NCI-H128 (cell line): ENCODE measurements at regions not wholly inside any gene's neighbourhood (a gene's known extent, or its start where the extent isn't known, plus 50 kb on each side); places are given as distances from the start of the nearest gene placed in this dataset.

Experiments used
- DNase-seq: peaks from one replicate; lab custom pipeline; 2025; ENCODE audit not compliant: unreplicated experiment; lab: John Stamatoyannopoulos, UW

DNA sequence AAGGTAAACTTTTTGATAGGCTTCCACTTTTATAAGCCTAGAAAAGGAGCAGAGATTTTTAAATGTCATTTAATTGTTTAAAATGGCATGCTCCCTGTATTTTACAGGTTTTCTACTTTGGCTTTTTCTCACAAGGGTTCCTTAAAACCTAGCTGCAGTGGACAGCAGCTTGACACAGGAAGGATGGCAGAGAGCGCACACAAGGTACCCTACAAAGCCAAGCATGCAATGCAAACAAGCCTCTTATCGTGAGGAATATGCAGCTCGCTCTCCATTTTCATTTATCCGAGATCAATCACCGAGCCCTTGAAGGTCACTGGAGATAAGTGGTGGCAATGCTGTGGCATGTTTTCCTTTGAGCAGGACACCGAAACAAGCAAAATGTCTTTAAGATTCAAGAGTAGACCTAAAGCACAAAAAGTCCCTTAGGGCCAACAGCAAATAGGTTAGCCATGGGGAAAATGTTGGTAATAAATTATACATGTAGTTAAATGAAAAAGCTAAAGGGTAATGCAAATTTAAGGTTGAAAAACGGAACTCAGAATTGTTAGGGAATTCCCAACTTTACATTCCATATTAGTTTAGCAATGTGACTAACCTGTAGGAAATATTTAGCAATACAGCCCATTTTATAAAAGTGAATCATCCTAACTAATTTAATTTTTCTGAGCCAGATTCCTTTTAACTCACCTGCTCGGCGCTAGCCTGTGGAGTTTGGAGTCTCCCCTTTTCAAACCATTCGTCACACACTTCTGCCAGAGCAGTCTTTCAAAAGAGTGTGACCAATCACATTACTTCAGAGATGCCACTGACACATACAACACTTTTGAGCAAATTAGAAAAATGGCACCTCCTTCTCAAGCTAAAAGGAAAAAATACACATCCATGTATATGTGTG, 337.9 kb upstream of the PKDCC start:
- no peak for DNase-seq

DNA sequence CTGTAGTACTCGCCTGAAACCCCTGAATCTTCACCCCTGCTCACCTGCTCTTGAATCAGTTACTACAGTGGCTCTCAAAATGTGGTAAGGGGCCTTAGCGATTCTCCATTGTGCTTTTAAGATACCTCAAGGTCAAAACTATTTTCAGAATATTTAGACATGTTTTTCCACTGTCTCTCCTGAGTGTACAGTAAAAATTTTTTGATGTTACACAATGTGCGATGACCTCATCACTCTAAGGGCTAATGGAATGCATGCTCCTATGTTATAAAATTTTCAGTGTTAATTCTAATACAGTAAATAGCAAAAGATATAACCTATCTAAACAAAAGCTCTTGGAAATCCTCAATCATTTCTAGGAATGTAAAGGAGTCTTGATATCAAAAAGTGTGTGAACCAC, 336.9 kb upstream of the PKDCC start:
- no peak for DNase-seq

DNA sequence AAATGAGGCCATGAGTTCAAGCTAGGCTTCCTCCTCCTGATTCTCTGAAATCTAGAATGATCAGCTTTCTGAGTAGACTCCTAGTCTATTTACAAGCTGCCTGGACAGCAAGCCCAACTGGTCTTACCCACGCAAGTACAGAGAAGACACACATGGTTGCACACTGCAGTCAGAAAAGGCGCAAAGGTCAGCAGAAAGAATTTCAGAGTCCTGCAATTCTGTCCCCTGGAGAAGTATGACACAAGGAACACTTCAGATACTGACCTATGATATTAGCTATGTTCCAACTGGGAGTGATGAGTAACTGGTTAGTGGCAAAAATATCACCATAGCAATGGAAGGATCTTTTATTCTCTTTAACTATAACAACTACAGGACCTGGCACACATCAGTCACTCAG, 336.1 kb upstream of the PKDCC start:
- DNase-seq, result no peak

DNA sequence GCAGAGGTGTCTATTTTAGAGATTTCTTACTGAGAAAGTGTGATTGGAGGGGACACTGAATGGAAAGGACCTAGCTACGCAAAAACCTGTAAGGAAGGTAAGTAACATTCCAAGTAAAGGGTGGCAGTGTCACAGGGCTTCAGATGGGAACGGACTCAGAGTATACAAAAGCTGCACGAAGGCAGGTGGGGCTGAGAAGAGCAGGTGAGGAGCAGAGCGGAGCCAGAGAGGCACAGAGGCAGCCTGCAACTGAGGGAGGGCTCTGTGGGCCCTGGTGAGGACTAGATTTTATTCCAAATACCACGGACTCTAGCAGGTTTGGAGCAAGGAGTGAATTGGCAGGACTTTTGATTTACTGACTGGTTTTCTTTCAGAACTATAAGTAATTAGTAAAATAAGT, 331.3 kb upstream of the PKDCC start:
- no peak for DNase-seq

DNA sequence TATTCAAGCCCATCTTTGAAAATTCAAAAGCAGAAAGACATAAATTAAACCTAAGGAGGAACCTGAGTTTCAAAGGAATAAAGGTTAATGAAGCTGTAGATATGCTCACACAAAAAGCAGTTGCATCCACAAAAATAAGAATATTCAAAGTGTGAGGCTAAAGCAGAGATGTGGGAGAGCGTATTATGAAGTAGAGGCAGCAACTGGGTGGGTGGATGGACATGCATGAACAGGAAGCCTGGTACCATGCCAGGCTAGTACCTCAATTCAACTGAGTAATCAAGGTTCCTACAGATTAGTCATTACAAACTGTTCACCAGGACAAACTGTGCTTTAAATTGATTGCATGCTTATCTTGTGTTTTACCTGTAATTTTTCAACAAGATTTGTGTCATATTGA, 330.0 kb upstream of the PKDCC start:
- DNase-seq, result no peak

DNA sequence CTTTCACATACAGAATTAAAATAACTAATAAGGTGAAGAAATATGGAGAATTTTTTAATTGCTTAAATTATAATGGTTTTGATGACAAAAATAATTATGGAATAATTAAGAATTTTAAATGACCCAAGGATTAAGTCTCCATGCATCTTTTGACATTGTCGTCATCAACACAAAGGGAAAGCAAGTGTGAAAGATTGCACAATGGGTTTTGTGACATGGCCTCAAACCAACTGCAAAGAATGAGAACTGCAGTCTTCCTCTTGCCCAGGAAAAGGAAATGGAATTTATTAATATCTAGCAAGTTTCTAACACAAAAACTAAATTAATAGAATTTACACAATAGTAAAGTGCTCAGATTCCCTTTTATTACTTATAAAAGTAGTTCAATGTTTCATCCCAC, 329.1 kb upstream of the PKDCC start:
- DNase-seq, result no peak

DNA sequence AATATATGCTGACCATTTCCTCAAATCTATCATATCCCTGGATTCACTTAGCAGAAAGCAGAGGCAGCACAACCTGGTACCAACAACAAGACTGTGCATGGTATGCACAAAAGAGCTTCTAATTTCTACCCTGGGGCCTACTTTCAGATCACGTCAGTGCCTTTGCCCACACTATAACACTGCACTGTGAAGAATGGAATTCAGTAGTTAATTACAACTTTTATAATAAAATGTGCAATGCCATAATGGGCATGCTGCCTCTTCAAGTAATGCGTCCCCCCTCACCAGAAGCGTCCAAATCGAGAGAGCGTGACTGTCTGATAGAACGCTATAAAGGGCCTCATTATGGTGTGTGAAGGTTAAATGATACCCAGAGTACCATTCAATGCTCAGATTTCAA, 328.1 kb upstream of the PKDCC start:
- peak; percentile 41 for DNase-seq

DNA sequence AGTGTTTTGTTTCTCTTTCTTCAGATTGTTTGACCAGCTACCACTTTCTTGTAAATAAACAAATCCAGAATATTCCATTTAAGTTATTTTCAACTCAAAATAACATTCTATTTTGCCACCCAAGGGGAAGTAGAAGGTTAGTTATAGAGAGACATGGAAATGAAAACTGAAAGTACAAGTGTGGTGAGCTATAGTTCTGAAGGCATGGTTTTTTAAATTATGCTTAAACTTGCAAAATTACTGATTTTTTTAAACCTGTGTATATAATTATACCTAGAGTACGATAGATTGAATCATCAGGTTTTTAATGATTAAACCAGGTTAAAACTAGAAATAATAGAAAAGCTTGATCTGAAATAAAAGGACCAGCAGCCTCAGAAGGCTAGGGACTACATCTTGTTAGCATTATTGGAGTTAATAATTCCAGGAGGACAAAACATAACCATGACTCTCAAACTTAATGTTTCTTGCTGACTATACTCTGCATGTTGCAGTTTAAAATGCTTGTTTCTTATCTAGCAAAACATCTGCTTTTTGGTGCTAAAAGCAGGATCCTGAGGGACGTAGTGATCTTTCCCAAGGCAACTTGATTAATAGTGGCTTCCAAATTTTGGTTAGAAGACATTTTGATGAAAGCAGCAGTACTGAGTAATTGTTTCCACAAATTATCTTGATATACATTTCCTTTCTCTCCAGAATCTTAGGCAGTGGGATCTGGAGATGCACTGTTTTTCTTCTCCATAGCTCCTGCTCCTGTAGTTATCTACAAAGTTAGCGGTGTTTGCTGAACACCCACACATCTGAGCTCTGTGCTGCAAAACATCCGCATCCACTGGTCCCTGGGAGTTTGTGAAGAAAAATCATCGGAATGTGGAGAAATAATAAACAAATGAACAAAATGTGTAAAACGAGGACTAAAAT, 327.2 kb upstream of the PKDCC start:
- DNase-seq, result no peak

DNA sequence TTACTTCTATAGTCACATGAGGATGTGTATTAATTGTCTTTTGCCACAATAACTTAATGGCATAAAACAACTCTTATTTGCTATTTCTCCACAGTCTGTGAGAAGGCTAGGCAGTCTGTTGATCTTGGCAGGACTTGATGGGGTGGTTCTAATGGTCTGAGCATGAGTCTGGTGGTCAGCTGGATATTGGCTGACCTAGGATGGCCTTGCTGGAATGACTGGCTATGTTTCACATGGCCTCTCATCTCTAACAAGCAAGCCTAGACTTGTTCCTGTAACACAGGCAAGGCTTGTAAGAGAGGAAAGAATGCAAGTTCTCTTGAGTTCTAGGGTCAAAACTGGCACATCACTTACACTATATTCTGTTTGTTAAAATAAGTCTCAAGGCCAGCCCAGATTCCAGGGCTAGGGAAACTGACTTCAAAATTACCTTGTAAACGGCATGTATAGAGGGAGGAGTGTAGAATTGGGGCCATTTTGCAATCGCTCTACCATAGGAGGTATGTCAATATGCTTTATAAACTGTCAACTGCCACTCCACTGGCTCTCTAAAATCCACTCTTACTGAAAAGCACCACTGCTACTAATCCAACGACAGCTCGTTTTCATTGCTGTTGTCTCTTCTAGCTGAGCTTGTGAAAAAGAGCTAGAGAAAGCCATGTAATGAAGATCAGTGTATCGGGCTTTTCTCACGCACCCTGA, 325.0 kb upstream of the PKDCC start:
- no peak for DNase-seq

DNA sequence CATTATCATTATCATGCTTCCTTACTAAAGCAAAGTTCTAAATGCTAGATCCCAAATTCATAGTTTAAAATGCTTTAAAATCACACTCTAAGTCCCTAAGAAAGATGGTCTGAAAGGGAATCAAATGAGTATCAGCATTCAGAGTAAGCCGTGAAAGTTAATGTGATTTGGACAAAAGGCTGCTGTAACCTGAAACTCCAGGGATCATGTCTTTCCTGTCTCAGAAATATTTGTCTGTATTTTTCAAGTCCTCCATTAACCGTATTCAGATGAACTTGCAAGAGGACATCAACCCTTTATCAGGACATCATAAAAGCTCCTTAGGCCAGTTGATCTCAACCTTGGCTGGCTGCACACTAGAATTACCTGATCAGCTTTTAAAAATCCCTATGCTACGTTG, 324.3 kb upstream of the PKDCC start:
- DNase-seq, result no peak

DNA sequence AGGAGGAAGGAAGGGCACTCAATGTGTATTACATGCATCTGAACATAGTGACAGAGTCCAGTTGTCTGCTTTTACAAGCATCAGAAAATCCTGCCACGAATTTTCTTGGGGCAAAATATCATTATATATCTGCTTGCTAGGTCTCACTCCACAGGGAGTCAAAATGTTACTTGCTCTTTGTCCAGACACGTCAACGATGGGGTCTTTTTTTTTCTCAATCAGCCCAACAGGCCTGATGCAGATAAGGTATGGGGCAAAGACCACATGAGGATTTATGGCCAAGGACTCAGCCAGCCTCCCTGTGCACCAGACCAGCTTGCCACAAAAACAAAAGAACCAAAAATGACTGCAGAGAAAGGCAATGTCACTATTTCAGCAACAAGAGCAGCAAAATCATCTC, 323.4 kb upstream of the PKDCC start:
- no peak for DNase-seq

DNA sequence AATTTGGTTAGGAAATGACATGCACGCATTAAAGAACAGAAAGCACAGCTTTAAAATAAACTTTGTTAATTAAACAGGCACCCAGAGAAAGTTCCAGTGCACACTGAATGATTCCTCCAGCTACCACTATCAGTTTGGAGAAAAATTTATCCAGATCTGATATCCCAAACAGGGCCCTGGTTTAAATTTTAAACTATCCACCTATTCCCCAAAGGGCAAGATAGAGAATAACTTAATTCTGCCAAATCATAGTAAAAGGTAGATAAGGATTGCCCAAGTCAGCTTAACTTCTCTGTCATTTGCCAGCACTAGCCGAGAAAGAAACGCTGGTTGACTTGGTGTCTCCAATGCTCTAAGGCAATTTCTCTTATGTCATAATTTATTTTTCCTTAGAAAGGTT, 321.9 kb upstream of the PKDCC start:
- DNase-seq, result no peak

DNA sequence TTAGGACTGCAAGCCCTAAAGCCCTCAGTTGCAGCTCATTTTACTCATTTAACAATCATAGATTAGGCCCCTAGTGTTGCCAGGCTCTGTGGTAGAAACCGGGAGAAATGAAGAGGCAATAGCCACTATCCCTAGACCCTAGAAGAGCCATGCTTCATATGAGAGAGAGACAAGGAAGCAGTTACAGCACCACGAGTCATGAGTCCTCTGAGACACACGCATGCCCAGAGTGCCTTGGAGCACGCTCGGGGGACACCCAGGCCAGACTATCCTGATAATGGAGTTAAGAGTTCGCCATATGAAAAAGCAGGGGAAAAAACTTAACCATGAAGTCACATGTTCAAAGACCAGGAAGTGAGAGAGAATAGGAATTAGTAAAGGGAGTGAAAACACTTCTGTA, 321.5 kb upstream of the PKDCC start:
- no peak for DNase-seq

DNA sequence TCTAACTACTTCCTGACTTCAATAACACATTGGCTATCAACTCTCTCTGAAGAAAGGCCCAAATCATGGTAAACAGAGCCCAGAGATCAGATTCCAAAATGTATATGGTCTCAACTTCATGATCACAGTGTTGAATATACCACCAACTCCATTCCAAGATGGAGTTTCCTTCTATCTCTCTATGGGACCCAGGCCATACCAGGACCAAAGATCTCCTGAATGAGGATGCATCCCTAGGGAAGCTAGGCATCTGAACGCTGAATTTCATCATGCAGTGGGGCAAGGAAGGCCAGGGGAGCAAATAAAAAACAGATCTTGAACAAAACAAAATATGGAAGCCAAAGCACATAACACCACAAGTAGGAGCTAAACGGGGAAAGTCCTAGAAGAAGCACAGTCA, 320.7 kb upstream of the PKDCC start:
- no peak for DNase-seq

DNA sequence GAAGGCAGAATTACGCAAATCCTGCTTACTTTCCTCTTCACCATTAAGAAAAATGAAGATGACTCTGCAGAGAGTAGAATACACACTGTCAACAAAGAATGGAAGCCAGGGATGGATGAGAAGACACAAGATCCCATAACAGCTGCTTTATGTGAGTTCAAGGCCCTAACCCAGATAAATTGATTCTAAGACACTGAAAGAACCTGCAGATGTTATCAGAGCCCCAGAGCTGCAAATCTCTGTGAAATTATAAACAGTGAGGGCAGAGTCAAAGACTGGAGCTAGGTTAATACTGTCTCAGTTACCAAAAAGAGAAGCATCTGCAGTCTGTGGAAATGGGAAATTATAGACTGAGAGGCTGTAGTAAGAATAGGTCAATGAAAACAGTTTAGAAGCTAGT, 320.1 kb upstream of the PKDCC start:
- DNase-seq, result no peak

DNA sequence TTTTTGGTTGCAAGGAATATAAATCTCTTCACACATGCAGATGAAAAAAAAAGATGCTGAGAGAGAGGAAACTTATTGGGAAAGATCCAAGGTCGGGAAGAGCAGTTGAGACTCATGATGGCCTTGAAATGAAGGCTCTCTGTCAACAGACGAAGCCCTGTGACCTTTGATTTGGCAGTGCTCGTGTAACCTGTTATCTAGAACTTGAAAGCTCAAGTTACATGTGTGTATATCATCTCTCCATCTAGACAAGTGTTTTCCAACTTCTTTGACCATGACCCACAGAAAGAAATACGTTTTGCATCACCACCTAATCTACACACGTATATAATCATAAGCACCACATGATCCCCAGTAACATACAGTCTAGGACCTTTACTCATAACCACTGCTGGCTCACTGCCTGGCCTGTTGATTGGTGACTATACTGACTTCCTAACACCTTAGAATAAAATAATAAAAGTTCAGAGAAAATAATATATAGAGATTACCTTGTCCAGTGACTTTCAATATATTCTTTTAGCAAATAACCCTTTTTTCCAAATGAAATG, 319.0 kb upstream of the PKDCC start:
- DNase-seq, result no peak

DNA sequence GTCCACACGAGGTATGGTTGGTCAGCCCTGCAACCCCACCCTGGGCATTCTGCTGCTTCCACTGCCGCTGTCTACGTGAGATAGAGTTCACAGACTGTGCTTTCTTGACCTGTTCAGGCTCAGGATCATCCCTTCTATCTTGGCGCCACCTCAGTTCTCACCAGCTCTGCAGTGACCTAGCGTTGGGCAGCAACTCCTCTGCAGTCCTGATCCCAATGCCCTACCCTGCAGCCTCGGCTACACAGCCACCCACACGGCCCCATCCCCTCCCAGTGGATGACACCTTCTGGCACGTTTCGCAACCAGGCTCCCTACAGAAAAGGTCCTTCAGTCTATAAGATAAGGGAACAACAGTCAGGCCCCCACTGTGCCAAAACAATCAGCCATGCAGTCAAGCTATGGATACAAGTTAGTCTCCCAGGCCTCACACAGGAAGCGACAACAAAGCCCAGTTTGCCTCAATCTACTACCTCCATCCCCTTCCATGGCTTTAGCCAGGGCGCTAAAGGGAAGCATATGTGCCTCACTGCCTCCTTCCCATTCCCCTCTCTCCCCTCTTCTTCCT, 317.9 kb upstream of the PKDCC start:
- DNase-seq, result no peak

DNA sequence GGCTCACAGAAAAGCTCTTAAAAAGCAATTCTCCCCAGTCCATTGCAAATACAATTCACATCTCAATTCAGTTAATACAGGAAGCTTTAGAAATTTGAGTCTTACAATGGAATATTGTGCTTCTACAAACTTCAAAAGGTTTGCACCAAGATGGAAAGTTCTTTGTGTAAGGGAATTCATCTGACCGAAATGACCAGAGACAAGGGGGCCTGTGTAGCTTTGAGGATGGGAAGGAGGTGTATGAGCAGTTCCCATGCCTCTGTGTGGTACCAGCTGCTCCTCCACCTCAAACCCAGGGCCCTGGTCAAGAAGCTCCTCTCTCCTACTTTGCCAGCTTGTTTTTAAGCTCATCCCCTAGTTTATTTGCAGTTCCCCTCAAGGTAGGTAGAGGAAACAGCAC, 312.8 kb upstream of the PKDCC start:
- DNase-seq, result no peak

DNA sequence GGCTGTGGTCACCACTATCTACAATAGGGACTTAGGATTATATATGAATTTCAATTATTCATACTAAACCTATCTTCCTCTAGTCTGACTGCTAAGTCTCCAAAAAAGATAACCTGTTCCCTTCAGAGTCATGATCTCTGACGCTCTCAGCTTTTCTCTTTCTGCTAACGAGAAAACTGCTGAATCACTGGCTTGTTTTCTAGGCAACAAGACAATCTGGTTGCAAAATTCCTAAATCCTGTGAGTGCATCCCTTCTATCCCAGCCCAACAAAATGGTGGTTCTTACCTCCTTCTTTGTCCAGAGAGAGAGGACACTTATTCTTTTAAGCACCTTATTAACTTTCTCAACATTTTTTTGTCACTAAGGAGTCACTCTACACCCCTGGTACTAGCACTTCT, 312.3 kb upstream of the PKDCC start:
- no peak for DNase-seq

DNA sequence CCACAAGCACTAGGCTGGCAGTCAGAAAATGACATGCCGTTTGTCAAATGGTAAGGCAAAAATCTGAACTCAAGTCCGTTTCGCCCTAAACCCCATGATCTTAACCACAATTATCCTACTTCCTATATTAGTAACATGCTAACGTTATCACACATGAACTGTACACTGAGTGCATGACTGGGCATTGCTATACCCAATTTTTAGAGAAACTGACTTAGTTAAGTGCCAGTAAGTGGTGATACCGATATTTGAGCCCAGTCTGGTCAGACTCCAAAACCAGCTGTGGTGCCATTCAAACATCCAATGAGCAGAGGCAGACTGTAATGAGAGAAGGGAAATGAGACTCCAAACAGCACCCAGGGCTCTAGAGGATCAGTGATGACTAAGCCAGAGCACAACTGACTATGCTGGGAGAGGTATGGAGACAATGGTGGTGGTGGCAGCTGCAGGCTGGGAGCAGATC, 311.7 kb upstream of the PKDCC start:
- DNase-seq, result no peak

DNA sequence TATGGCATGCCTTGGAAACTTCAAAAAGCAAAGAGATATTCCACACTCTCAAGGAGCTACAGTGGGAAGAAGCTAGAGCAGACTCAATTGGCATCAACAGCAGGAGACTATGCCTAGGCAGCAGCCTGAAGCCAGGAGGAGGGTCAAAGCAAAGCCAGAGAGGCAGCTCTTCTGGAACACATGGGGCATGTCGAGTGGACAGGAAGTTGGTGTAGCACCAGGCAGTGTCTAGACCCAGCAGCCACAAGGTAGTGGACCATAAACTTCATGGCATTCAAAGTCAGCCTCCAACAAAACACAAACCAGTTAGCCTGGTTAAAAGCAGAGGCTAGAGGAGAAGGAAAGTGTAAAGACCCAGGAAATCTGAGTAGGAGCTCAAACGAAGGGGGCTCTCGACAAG, 311.2 kb upstream of the PKDCC start:
- no peak for DNase-seq
